K562 (cell line): ENCODE measurements at regions not wholly inside any gene's neighbourhood (a gene's known extent, or its start where the extent isn't known, plus 50 kb on each side); places are given as distances from the start of the nearest gene placed in this dataset.

Source experiments
- ATAC-seq: fragments of 200-7000 bp; cut with Tn5 transposase; 3 replicates; pipeline ENCODE4 v1.9.1; 2020; ENCODE audit warnings: moderate library complexity
- BruUV-seq: library from RNA; stranded (reverse); fragments of 400-500 nt; replicated peaks from 2 replicates; lab custom pipeline; 2021; lab: Mats Ljungman, UMichigan
- CTCF ChIA-PET: fragments of 300-600 bp; formaldehyde crosslinking; extraction: SDS; loops from one replicate; lab custom pipeline; 2021; ENCODE audit warnings: low intra/inter-chr PET ratio; lab: Yijun Ruan, JAX
- POLR2A ChIA-PET: fragments of 300-600, 350-650 bp; sonication (Branson Sonifier 250); formaldehyde crosslinking; extraction: SDS; loops from one replicate; lab custom pipeline; 2021; ENCODE audit warnings: antibody characterized with exemption, inconsistent platforms; lab: Yijun Ruan, JAX
- DNase-seq, 4 experiments: peaks; one replicate each; pipeline versions ENCODE4 v3.0.0 to v3.0.0-alpha.2; 2011 to 2018; ENCODE audit warnings: low spot score in 3 of 4, mixed read lengths in 3 of 4; ENCODE audit errors: extremely low read depth in 1 of 4
- FAIRE-seq: peaks from 2 replicates; lab custom pipeline; 2011; peaks lifted over from hg19 to GRCh38; lab: Jason Lieb, UNC
- H2AFZ ChIP-seq: 2 replicates; pipeline ENCODE4 v1.6.0; 2011; ENCODE audit warnings: low read depth, low read length, control low read depth, inconsistent platforms
- H3K27ac ChIP-seq: fragments of 200-600 bp; 3 replicates; pipeline ENCODE4 v1.8.0; 2011; ENCODE audit warnings: low read depth, mild to moderate bottlenecking, control low read depth, inconsistent platforms, low read length, moderate library complexity, mixed read lengths; ENCODE audit errors: extremely low read depth
- H3K27me3 ChIP-seq, 2 experiments: fragments of 300-600 bp in 1 of 2; 2 replicates in 1 of 2; 3 replicates in 1 of 2; pipeline versions ENCODE4 v1.6.0 to v1.8.0; 2011; ENCODE audit warnings: inconsistent platforms in 2 of 2, low read length in 2 of 2, mild to moderate bottlenecking in 1 of 2, mixed read lengths in 1 of 2, moderate library complexity in 1 of 2; ENCODE audit not compliant: control insufficient read depth in 2 of 2, insufficient read depth in 2 of 2
- H3K36me3 ChIP-seq: fragments of 300-600 bp; 3 replicates; pipeline ENCODE4 v1.8.0; 2011; ENCODE audit warnings: mild to moderate bottlenecking, low read length, inconsistent platforms; ENCODE audit not compliant: control insufficient read depth, insufficient read depth
- H3K4me1 ChIP-seq, 2 experiments: fragments of 200-600 bp in 1 of 2; replicated peaks in 1 of 2; 2 replicates in 1 of 2; 3 replicates in 1 of 2; pipeline versions ENCODE4 v1.5.1 to v1.8.0; 2011; ENCODE audit warnings: inconsistent platforms in 2 of 2, low read length in 2 of 2, mild to moderate bottlenecking in 1 of 2, mixed read lengths in 1 of 2, moderate library complexity in 1 of 2; ENCODE audit not compliant: control insufficient read depth in 2 of 2, insufficient read depth in 2 of 2
- H3K4me2 ChIP-seq: 2 replicates; pipeline ENCODE4 v1.6.1; 2011; ENCODE audit warnings: low read length, control low read depth, inconsistent platforms, mixed read lengths; ENCODE audit not compliant: insufficient read depth
- H3K4me3 ChIP-seq: fragments of 200-600 bp; sonication (generic), shearing (Covaris generic); 2 replicates; pipeline ENCODE4 v1.5.1; 2016; ENCODE audit warnings: control low read depth, inconsistent platforms
- H3K79me2 ChIP-seq: fragments of 200-600 bp; 3 replicates; pipeline ENCODE4 v1.8.0; 2011; ENCODE audit warnings: low read length, inconsistent platforms; ENCODE audit not compliant: control insufficient read depth, insufficient read depth
- H3K9ac ChIP-seq, 2 experiments: 2 replicates each; pipeline versions ENCODE4 v1.6.0 to v1.6.1; 2011; ENCODE audit warnings: low read depth in 2 of 2, low read length in 2 of 2, control low read depth in 1 of 2, inconsistent platforms in 1 of 2, mild to moderate bottlenecking in 1 of 2, mixed read lengths in 1 of 2; ENCODE audit not compliant: insufficient read depth in 1 of 2
- H3K9me1 ChIP-seq: one replicate; pipeline ENCODE4 v1.6.0; 2011; ENCODE audit warnings: inconsistent platforms, mild to moderate bottlenecking, low read length, moderate library complexity; ENCODE audit not compliant: control insufficient read depth, insufficient read depth
- H3K9me3 ChIP-seq: replicated peaks from 2 replicates; pipeline ENCODE4 v1.5.1; 2011; ENCODE audit warnings: low read depth, low read length, inconsistent platforms; ENCODE audit not compliant: control insufficient read depth, insufficient read depth
- H4K20me1 ChIP-seq: replicated peaks from 2 replicates; pipeline ENCODE4 v1.6.1; 2011; ENCODE audit warnings: low read length, inconsistent platforms, mixed read lengths; ENCODE audit not compliant: control insufficient read depth, insufficient read depth
- ATF7 ChIP-seq: fragments of 450-650 bp; IDR thresholded peaks from 2 replicates; pipeline ENCODE4 v1.7.1; 2014; ENCODE audit warnings: mild to moderate bottlenecking, moderate library complexity
- ERF ChIP-seq: fragments of 450-650 bp; formaldehyde crosslinking; IDR thresholded peaks from 2 replicates; pipeline ENCODE4 v1.4.0; 2020; ENCODE audit warnings: mild to moderate bottlenecking, mixed read lengths
- ETS1 ChIP-seq: conservative IDR thresholded peaks from 2 replicates; pipeline ENCODE4 v1.6.1; 2011; ENCODE audit warnings: low read depth, mild to moderate bottlenecking, low read length; ENCODE audit not compliant: control insufficient read depth
- HNRNPL ChIP-seq: fragments of 200-400 bp; formaldehyde crosslinking; IDR thresholded peaks from 2 replicates; pipeline ENCODE4 v1.6.1; 2017; ENCODE audit warnings: low read depth, mild to moderate bottlenecking, low read length
- SPI1 ChIP-seq: IDR thresholded peaks from 2 replicates; pipeline ENCODE4 v1.6.1; 2011; ENCODE audit warnings: low read depth, low read length, control low read depth, borderline replicate concordance
- TBL1XR1 ChIP-seq, 2 experiments: IDR thresholded peaks; 2 replicates each; pipeline ENCODE4 v1.6.1; 2012; ENCODE audit warnings: improper control_type of control experiment in 2 of 2, low read length in 2 of 2, mild to moderate bottlenecking in 1 of 2
- ZKSCAN1 ChIP-seq: fragments of 150-350 bp; IDR thresholded peaks from 2 replicates; pipeline ENCODE4 v1.6.1; 2016; ENCODE audit warnings: low read depth, low read length
- ZNF197 ChIP-seq: fragments of 200-800 bp; sonication (Bioruptor generic); IDR thresholded peaks from 2 replicates; pipeline ENCODE4 v1.6.1; 2016; ENCODE audit warnings: low read depth, missing genetic modification characterization, missing compliant biosample characterization
- ZNF3 ChIP-seq: fragments of 250-450 bp; sonication (Bioruptor Pico); IDR thresholded peaks from 2 replicates; pipeline ENCODE4 v1.5.0; 2021; ENCODE audit warnings: mild to moderate bottlenecking, moderate library complexity
- ZNF668 ChIP-seq: fragments of 250-450 bp; sonication (Bioruptor Pico); IDR thresholded peaks from 2 replicates; pipeline ENCODE4 v1.8.0; 2022; ENCODE audit warnings: mild to moderate bottlenecking, inconsistent platforms
- WGBS: fragments of 100-300 bp; shearing (Covaris generic); methylation state at CpG from one replicate; pipeline ENCODE4 v1.1.6; 2016; ENCODE audit warnings: low coverage, mixed read lengths; ENCODE audit not compliant: insufficient coverage; ENCODE audit errors: missing lambda C conversion rate; 5-methylcytosine and 5-hydroxymethylcytosine counted together
- in situ Hi-C: fragments of 300-500 bp; cut with MboI; formaldehyde crosslinking; loops from 4 replicates; pipeline ENCODE4 v1.15.0; 2018; ENCODE audit warnings: inconsistent platforms, mixed read lengths
- intact Hi-C: fragments of 100-400 bp; cut with micrococcal nuclease; formaldehyde crosslinking; loops from 2 replicates; pipeline ENCODE4 v1.14.2; 2022
- TF ChIP-seq, protein P1 (sequence below): fragments of 450-650 bp; formaldehyde crosslinking; IDR thresholded peaks from 2 replicates; pipeline ENCODE4 v1.4.0; 2020; ENCODE audit warnings: mild to moderate bottlenecking, moderate library complexity
- TF ChIP-seq, protein P2 (sequence below): sonication (generic); formaldehyde crosslinking; IDR thresholded peaks from 2 replicates; pipeline ENCODE4 v1.9.0; 2022; ENCODE audit warnings: mild to moderate bottlenecking, missing genetic modification reagents
- TF ChIP-seq, protein P3 (sequence below): fragments of 450-650 bp; formaldehyde crosslinking; IDR thresholded peaks from 2 replicates; pipeline ENCODE4 v1.4.0; 2022; ENCODE audit warnings: missing genetic modification characterization
- TF ChIP-seq, protein P4 (sequence below): fragments of 250-450 bp; sonication (Bioruptor Pico); IDR thresholded peaks from 2 replicates; pipeline ENCODE4 v1.4.0; 2020

GRCh38 chr2:217412721-217413120 is 552.9 kb upstream of the TNP1 start:
- H3K4me1 ChIP-seq = no peaks in the 10 kb centered on the region
- intact Hi-C loops = no loop called here
- no peak overlapping the region for H3K9ac ChIP-seq
- H3K9me1 ChIP-seq = no peaks in the 10 kb centered on the region
- H3K36me3 ChIP-seq = no peaks in the 10 kb centered on the region
- no peak overlapping the region for H3K27ac ChIP-seq
- FAIRE-seq (no peak), ATAC-seq (no peak), DNase-seq (no peak)
- ChIA-PET CTCF (no interaction called here), POLR2A (no interaction called here)
- H3K27me3 ChIP-seq = no peaks in the 10 kb centered on the region
- no peak overlapping the region for H3K4me3 ChIP-seq
- H3K79me2 ChIP-seq = no peaks in the 10 kb centered on the region
- 0% methylated on average over 3 of the region's 4 CpGs for WGBS
- H2AFZ ChIP-seq = no peak overlapping the region
- H3K4me2 ChIP-seq = no peak overlapping the region
- no peaks in the 10 kb centered on the region for H3K9me3 ChIP-seq
- no TSS peak for BruUV-seq
- no peaks in the 10 kb centered on the region for H4K20me1 ChIP-seq
- in situ Hi-C loops = no loop called here
- TF ChIP-seq SPI1 (no peak), ETS1 (no peak), TBL1XR1 (IDR thresholded peaks at IDR 0.05; ENCODE audit: low read length in 2 of 2) (no peak), ZNF668 (CRISPR knock-in tag) (no peak), ERF (no peak), ZNF197 (CRISPR knock-in tag) (no peak), ATF7 (no peak), ZKSCAN1 (no peak), HNRNPL (no peak), ZNF3 (no peak)
- TF ChIP-seq, protein P1, sequence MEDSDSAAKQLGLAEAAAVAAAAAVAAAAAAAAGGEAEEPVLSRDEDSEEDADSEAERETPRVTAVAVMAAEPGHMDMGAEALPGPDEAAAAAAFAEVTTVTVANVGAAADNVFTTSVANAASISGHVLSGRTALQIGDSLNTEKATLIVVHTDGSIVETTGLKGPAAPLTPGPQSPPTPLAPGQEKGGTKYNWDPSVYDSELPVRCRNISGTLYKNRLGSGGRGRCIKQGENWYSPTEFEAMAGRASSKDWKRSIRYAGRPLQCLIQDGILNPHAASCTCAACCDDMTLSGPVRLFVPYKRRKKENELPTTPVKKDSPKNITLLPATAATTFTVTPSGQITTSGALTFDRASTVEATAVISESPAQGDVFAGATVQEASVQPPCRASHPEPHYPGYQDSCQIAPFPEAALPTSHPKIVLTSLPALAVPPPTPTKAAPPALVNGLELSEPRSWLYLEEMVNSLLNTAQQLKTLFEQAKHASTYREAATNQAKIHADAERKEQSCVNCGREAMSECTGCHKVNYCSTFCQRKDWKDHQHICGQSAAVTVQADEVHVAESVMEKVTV (CRISPR knock-in tag) = no peak
- TF ChIP-seq, protein P2, sequence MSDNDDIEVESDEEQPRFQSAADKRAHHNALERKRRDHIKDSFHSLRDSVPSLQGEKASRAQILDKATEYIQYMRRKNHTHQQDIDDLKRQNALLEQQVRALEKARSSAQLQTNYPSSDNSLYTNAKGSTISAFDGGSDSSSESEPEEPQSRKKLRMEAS (CRISPR knock-in tag) = no peak
- TF ChIP-seq, protein P3, sequence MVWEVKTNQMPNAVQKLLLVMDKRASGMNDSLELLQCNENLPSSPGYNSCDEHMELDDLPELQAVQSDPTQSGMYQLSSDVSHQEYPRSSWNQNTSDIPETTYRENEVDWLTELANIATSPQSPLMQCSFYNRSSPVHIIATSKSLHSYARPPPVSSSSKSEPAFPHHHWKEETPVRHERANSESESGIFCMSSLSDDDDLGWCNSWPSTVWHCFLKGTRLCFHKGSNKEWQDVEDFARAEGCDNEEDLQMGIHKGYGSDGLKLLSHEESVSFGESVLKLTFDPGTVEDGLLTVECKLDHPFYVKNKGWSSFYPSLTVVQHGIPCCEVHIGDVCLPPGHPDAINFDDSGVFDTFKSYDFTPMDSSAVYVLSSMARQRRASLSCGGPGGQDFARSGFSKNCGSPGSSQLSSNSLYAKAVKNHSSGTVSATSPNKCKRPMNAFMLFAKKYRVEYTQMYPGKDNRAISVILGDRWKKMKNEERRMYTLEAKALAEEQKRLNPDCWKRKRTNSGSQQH (CRISPR knock-in tag) = no peak
- TF ChIP-seq, protein P4, sequence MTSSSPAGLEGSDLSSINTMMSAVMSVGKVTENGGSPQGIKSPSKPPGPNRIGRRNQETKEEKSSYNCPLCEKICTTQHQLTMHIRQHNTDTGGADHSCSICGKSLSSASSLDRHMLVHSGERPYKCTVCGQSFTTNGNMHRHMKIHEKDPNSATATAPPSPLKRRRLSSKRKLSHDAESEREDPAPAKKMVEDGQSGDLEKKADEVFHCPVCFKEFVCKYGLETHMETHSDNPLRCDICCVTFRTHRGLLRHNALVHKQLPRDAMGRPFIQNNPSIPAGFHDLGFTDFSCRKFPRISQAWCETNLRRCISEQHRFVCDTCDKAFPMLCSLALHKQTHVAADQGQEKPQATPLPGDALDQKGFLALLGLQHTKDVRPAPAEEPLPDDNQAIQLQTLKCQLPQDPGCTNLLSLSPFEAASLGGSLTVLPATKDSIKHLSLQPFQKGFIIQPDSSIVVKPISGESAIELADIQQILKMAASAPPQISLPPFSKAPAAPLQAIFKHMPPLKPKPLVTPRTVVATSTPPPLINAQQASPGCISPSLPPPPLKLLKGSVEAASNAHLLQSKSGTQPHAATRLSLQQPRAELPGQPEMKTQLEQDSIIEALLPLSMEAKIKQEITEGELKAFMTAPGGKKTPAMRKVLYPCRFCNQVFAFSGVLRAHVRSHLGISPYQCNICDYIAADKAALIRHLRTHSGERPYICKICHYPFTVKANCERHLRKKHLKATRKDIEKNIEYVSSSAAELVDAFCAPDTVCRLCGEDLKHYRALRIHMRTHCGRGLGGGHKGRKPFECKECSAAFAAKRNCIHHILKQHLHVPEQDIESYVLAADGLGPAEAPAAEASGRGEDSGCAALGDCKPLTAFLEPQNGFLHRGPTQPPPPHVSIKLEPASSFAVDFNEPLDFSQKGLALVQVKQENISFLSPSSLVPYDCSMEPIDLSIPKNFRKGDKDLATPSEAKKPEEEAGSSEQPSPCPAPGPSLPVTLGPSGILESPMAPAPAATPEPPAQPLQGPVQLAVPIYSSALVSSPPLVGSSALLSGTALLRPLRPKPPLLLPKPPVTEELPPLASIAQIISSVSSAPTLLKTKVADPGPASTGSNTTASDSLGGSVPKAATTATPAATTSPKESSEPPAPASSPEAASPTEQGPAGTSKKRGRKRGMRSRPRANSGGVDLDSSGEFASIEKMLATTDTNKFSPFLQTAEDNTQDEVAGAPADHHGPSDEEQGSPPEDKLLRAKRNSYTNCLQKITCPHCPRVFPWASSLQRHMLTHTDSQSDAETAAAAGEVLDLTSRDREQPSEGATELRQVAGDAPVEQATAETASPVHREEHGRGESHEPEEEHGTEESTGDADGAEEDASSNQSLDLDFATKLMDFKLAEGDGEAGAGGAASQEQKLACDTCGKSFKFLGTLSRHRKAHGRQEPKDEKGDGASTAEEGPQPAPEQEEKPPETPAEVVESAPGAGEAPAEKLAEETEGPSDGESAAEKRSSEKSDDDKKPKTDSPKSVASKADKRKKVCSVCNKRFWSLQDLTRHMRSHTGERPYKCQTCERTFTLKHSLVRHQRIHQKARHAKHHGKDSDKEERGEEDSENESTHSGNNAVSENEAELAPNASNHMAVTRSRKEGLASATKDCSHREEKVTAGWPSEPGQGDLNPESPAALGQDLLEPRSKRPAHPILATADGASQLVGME = no peak
